GM12874 (cell line): ENCODE measurements at regions not wholly inside any gene's neighbourhood (a gene's known extent, or its start where the extent isn't known, plus 50 kb on each side); places are given as distances from the start of the nearest gene placed in this dataset.

ENCODE experiments used
- CTCF ChIP-seq: IDR thresholded peaks from 2 replicates; pipeline ENCODE4 v1.5.1; 2011; ENCODE audit warnings: low read depth, mild to moderate bottlenecking, control low read depth, low read length, moderate library complexity; ENCODE audit not compliant: insufficient read depth

GRCh38 chr4:164701665-164702064 lies 52.3 kb upstream of the SMIM31 start:
- TF ChIP-seq CTCF: no peak
